ENCODE measurements at regions not wholly inside any gene's neighbourhood (a gene's known extent, or its start where the extent isn't known, plus 50 kb on each side); places are given as distances from the start of the nearest gene placed in this dataset.

DNA sequence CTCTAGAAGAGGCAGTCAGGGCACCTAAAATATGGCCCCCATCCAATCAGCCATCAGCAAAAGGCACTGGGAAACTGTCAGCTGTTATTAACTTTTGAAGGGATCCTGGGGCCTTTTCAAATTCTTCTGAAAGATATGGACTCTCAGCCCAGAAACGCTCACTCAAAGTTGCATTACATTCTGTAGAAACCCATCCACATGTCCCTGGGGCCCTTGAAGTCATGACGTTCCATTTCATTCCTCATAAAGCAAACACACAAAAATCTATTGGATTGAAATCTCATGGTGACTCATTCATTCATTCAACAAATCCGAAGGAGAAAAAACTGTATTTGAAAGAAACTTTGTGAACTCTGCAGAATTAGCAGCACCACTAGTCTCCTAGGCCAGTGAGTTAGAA lies 215.3 kb downstream of the C16orf95 start:
- Histone ChIP-seq H3K27ac (ENCODE audit: low read depth, low read length, poor library complexity, severe bottlenecking) (no peak overlapping the region), H3K4me1 (ENCODE audit: insufficient read depth, low read length, poor library complexity, severe bottlenecking) (no peaks in the 10 kb centered on the region), H3K4me3 (ENCODE audit: low read depth, low read length, poor library complexity, severe bottlenecking) (no peak overlapping the region), H3K9me3 (ENCODE audit: low read depth, low read length, poor library complexity, severe bottlenecking) (no peaks in the 10 kb centered on the region), H3K27me3 (replicated peaks; ENCODE audit: insufficient read depth, low read depth, low read length, poor library complexity) (peaks cover 16% of the 10 kb centered on the region), H3K36me3 (ENCODE audit: insufficient read depth, low read length, poor library complexity, severe bottlenecking) (no peaks in the 10 kb centered on the region)
- no peak for TF ChIP-seq EZH2 (IDR thresholded peaks at IDR 0.05; ENCODE audit: borderline replicate concordance, low read depth, low read length, poor library complexity, severe bottlenecking)
- TF ChIP-seq, protein P1, sequence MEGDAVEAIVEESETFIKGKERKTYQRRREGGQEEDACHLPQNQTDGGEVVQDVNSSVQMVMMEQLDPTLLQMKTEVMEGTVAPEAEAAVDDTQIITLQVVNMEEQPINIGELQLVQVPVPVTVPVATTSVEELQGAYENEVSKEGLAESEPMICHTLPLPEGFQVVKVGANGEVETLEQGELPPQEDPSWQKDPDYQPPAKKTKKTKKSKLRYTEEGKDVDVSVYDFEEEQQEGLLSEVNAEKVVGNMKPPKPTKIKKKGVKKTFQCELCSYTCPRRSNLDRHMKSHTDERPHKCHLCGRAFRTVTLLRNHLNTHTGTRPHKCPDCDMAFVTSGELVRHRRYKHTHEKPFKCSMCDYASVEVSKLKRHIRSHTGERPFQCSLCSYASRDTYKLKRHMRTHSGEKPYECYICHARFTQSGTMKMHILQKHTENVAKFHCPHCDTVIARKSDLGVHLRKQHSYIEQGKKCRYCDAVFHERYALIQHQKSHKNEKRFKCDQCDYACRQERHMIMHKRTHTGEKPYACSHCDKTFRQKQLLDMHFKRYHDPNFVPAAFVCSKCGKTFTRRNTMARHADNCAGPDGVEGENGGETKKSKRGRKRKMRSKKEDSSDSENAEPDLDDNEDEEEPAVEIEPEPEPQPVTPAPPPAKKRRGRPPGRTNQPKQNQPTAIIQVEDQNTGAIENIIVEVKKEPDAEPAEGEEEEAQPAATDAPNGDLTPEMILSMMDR (conservative IDR thresholded peaks at IDR 0.05; ENCODE audit: low read depth, low read length), result no peak
- CTCF ChIA-PET, result no interaction called here
- no peak for DNase-seq (ENCODE audit: low spot score)
- no TSS peak for BruUV-seq (replicated peaks)
- POLR2A ChIA-PET (ENCODE audit: low non-redundant PET), result no interaction called here
- intact Hi-C loops (cut with micrococcal nuclease; ENCODE audit: unreplicated experiment), result no loop called here

- no peak for DNase-seq (ENCODE audit: low spot score)
- no TSS peak for BruUV-seq (replicated peaks)
- Histone ChIP-seq H3K4me3 (ENCODE audit: low read depth, low read length, poor library complexity, severe bottlenecking) (no peak overlapping the region), H3K27me3 (replicated peaks; ENCODE audit: insufficient read depth, low read depth, low read length, poor library complexity) (peaks cover 6% of the 10 kb centered on the region), H3K27ac (ENCODE audit: low read depth, low read length, poor library complexity, severe bottlenecking) (no peak overlapping the region), H3K9me3 (ENCODE audit: low read depth, low read length, poor library complexity, severe bottlenecking) (no peaks in the 10 kb centered on the region), H3K36me3 (ENCODE audit: insufficient read depth, low read length, poor library complexity, severe bottlenecking) (no peaks in the 10 kb centered on the region), H3K4me1 (ENCODE audit: insufficient read depth, low read length, poor library complexity, severe bottlenecking) (no peaks in the 10 kb centered on the region)
- ChIA-PET POLR2A (ENCODE audit: low non-redundant PET) (no interaction called here), CTCF (no interaction called here)
- intact Hi-C loops (cut with micrococcal nuclease; ENCODE audit: unreplicated experiment), result no loop called here
- TF ChIP-seq EZH2 (IDR thresholded peaks at IDR 0.05; ENCODE audit: borderline replicate concordance, low read depth, low read length, poor library complexity, severe bottlenecking), result no peak
- TF ChIP-seq, protein P1 (conservative IDR thresholded peaks at IDR 0.05; ENCODE audit: low read depth, low read length), result no peak
Measured at GRCh38 chr16:87107201-87107600, 210.0 kb downstream of the C16orf95 start.

GRCh38 chr16:87108278-87108677 lies 208.9 kb downstream of the C16orf95 start:
- CTCF ChIA-PET, result no interaction called here
- DNase-seq (ENCODE audit: low spot score), result no peak
- no TSS peak for BruUV-seq (replicated peaks)
- POLR2A ChIA-PET (ENCODE audit: low non-redundant PET), result no interaction called here
- no peaks in the 10 kb centered on the region for H3K4me1 ChIP-seq (ENCODE audit: insufficient read depth, low read length, poor library complexity, severe bottlenecking)
- no peaks in the 10 kb centered on the region for H3K9me3 ChIP-seq (ENCODE audit: low read depth, low read length, poor library complexity, severe bottlenecking)
- H3K27me3 ChIP-seq (replicated peaks; ENCODE audit: insufficient read depth, low read depth, low read length, poor library complexity), result peaks cover 6% of the 10 kb centered on the region
- no peak overlapping the region for H3K4me3 ChIP-seq (ENCODE audit: low read depth, low read length, poor library complexity, severe bottlenecking)
- H3K36me3 ChIP-seq (ENCODE audit: insufficient read depth, low read length, poor library complexity, severe bottlenecking), result no peaks in the 10 kb centered on the region
- no peak overlapping the region for H3K27ac ChIP-seq (ENCODE audit: low read depth, low read length, poor library complexity, severe bottlenecking)
- TF ChIP-seq, protein P1 (conservative IDR thresholded peaks at IDR 0.05; ENCODE audit: low read depth, low read length), result no peak
- TF ChIP-seq EZH2 (IDR thresholded peaks at IDR 0.05; ENCODE audit: borderline replicate concordance, low read depth, low read length, poor library complexity, severe bottlenecking), result no peak
- intact Hi-C loops (cut with micrococcal nuclease; ENCODE audit: unreplicated experiment), result no loop called here
